SIG-M5 (cell line): ENCODE measurements at regions not wholly inside any gene's neighbourhood (a gene's known extent, or its start where the extent isn't known, plus 50 kb on each side); places are given as distances from the start of the nearest gene placed in this dataset.
"Not testable (repeated sequence)": the region's sequence is repeated elsewhere in the genome, so short reads cannot be mapped to it uniquely, and the experiment has no call there.

Source experiments
- DNase-seq: peaks from one replicate; lab custom pipeline; 2025; lab: John Stamatoyannopoulos, UW

DNA sequence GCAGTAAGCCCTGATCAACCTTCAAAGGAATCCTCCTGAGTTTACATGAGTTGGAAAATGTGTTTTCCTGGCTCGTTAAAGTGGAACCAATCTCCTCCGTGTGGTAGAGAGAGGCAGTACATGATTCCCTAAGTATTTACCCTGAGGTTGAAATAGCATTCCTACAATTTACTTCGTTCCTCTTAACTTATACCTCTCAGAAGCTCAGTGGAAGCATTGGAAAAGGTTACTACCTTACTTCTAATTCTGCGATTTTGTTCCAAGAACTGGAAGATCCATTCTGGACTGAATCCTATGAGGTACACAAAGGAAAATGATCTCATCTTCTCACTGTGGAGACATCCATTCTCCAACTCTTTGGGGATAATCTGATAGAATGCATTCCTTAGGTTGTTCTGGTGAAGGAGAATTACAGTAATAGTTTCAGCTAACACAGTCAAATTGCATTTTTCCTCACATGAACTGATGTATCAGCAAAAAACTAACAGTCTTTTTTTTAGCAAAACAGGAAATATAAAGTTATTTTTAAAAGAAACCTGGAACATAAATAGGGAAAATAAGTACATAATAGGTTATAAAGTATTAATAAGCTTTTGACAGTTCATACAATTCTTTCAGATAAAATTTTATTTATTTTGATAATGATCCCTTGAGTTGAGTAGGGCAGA is 475.6 kb downstream of the PDZRN4 start:
- DNase-seq, result no peak

DNA sequence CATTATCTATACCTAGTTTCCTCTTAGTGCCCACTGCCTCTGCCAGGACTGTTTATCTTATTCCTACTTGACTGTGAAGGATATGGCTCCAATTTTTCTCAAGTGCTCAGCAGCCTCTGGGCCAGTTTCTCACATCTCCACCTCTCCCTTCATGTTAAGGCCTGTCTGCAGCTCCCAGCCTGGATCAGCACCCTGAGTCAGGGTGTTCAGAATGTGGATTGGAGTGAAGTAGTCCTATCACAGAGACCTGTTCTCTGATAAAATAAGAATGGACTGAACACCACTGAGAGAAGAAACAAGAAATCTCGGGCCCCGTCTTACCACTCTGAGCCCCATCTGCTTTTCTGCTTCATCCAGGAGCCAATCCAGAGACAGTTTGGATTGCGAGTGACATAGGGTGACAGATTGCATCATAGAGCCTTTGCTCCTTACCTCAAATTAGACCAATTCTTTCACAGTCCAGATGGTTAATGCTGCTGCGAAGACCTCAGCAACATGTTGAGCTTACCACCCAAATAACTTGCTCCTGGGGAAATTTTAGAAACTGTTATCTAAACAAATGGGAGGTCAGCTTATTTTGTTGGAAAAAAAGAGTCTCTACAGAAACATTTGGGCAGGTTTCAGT is 473.1 kb downstream of the PDZRN4 start:
- no peak for DNase-seq

DNA sequence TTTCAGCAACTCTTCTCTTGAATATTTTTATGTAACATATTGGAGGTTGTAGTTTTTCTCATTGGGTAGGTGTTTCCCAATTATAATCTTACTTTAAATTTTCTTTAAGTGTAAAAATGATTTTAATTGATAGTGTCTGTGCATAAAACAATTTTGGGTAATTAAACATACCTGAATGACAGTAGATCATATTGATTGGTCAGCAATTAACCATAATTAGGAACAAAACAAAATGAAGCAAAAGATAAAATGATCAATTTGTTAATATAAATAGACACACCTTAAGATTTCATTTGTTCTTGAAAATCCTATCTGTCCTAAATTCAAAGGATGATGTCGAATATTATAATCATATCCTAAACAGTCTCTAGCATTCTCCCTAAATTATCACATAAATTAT is 468.3 kb downstream of the PDZRN4 start:
- DNase-seq, result no peak

DNA sequence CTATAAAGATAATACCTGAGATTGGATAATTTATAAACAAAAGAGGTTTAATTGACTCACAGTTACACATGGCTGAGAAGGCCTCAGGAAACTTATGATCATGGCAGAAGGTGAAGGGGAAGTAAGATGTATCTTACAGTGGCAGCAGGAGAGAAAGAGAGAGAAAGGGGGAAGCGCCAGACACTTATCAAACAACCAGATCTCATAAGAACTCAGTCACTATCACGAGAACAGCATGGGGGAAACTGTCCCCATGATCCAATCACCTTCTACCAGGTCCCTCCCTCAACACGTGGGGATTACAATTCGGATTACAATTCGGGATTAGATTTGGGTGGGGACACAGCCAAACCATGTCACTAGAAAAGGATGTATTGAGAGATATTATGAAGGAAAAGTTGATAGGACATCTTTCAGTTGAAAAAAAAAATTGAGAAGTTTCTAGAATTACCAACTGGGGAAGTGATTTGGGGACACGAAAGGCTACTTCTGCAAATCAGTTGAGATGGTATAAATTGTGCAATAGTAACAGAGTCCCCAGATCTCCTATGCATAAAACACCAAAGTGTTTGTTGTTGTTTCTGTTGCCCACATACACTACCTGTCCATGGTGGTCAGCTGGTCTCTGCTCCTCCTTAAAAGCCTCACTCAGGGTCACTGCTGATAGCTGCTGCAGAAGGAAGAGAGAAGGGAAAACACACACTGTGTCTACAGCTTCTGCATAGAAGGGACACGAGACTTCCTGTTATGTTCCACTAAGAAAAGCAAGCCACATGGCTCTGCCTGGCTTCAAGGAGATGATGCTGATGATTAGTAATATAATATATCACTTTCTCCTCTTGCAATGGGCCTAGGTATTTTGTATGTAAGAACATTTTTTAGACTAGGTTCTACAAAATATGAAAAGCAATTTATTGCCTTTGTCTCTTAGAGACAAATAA is 465.5 kb downstream of the PDZRN4 start:
- DNase-seq, result no peak

DNA sequence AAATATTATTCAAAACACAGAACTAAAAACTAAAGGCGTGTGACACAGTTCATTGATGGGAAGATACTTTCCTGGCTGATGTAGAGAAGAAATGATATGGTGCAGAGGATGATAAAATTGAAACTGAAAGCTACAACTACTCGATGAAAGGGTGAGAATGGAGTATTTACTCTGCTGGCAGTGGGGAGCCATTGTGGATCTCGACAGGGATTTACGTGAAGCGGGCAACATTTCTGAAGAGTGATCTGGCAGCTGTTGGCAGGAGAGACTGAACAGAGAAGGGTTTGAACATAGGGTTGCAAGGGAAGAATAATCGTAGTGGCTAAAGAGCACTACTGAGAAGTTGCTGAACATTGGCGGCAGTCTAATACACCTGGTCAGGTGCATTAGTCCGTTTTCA is 464.9 kb downstream of the PDZRN4 start:
- no peak for DNase-seq

DNA sequence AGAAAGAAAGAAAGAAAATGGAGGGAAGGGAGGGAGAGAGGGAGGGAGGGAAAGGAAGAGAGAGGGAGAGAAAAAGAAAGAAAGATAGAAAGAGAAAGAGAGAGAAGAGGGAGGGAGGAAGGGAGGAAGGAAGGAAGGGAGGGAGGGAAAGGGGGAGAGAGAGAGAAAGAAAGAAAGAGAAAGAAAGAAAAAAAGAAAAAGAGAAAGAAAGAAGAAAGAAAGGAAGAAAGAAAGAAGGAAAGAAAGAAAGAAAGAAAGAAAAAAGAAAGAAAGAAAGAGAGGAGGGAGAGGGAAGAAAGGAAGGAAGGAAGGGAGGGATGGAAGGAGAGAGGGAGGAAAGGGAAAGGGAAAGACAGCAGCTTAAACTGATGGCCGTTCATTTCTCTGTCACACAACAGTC is 457.5 kb downstream of the PDZRN4 start:
- no peak for DNase-seq

DNA sequence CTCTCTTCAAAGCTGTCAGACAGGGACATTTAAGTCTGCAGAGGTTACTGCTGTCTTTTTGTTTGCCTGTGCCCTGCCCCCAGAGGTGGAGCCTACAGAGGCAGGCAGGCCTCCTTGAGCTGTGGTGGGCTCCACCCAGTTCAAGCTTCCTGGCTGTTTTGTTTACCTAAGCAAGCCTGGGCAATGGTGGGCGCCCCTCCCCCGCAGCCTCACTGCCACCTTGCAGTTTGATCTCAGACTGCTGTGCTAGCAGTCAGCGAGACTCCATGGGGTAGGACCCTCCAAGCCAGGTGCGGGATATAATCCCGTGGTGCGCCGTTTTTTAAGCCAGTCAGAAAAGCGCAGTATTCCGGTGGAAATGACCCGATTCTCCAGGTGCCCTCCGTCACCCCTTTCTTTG is 454.7 kb downstream of the PDZRN4 start:
- not testable (repeated sequence) for DNase-seq

DNA sequence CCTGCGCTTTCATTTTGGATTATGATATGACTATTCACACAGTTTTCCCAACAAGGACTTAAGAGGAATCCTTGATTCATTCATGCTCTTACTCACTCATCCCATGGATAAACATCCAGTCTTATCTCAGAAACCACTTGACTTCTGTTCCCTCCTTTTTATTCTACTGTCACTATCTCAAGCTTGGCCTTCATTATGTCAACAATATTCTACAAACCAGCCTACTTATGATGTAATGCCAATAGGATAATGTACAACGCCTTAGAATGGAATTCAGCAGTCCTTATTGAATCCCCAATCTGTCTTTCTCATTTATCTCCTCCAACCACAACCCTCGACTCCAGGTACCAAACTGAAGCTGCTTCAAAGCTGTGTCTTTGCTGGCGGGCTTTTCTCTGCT is 448.5 kb downstream of the PDZRN4 start:
- no peak for DNase-seq

DNA sequence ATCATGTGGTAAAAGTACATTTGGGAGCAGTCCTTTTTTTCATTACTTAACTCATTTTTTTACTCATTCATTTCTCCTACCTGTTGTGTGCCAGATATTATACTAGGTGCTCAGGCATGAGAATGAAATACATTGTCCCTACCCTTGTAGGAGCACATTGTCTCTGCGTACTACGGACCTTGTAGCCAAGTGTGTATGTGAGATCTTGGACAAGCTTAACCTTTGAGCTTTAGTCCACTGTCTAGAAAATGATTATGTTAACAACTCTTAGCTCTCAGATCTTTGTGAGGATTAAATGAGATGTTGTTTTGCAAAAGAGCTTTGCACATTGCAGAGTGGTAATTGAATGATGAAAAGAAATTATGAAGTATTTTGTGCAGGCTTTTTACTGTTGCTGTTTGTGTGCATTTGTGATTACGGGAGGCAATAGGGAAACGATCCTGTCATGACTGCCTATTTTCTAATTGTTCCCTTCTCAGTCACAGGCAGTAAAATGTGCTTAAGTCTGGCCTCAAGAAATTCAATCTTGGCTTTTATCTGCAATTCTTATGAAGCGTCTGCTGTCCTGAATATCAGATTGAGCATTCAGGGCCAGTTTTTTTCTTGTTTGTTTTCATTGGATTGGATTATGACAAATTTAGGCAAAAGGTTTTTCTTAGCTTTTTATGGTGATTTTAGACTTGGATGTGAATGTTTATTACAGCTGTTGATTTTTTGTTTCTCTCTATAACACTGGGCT is 447.7 kb downstream of the PDZRN4 start:
- no peak for DNase-seq

DNA sequence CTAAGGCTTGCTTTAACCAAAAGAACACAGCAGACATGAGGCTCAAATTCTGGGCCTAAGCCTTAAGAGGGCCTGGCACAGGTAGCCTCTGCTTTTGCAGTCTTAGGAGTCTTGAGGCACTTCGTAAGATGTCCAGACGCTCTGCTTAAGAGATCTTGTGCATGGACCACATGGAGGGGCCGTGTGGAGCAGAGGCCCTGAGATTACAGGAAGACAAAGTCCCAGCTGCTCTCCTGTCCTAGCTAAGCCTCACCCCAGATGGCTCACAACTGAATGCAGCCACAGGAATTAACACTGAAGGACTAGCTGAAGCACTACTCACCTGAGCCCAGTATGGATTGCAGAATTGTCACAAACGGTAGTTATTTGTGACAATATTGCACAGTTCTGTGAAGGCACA is 446.0 kb downstream of the PDZRN4 start:
- no peak for DNase-seq

DNA sequence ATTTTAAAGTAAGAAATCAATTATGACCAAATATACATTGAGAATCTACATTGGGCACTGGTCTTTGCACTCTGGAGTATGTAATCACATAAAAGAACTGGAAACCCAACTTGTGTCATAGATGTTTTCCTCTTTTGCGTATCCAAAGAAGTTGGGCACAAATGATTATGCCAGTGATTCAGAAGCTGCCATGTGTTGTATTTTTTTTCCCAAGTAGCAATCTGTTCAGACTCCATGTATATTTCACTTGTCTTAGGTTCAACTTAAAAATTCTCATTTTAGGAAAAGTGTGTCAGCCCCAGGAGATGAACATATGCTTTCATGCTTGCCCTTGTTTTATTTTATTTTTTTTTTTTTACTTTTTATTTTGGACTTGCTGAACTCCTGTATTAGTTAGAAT is 441.5 kb downstream of the PDZRN4 start:
- no peak for DNase-seq

DNA sequence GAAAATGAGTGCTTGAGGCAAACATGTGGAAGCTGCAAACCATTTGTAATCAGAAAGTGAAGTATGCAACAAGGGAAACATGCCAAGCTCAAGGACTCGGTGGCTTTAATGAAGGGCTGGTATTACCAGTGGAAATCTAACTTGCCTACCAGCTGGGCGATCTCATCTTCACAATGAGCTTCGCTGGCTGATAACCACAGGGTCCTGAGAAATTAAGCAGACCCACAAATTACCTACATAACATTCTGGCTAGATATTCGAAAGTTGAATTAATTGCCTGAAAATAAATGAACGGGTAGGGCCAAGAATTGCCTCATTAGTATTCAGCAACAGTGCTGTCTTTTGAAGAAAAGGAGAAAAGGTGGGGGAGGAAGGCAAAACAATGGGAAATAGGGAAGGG is 439.4 kb downstream of the PDZRN4 start:
- no peak for DNase-seq

DNA sequence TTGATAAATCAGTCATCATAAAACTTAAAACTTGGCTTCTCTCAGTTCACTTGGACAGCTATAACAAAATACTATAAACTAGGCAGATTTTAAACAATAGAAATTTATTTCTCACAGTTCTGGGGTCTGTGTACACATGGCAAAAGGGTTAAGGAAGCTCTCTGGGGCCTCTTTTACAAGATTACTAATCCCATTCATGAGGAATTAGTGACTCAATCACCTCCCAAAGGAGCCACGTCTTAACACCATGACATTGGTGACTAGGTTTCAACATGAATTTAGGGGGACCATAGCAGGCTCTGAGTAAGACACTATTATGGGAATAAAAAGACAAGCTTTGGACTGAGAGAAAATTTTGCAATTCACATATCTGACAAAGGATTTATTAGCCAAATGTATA is 436.5 kb downstream of the PDZRN4 start:
- DNase-seq, result no peak
